HG03045 (cell line): ENCODE measurements at regions not wholly inside any gene's neighbourhood (a gene's known extent, or its start where the extent isn't known, plus 50 kb on each side); places are given as distances from the start of the nearest gene placed in this dataset.
"Not testable (repeated sequence)": the region's sequence is repeated elsewhere in the genome, so short reads cannot be mapped to it uniquely, and the experiment has no call there.

ENCODE experiments used
- ATAC-seq: cut with Tn5 transposase; IDR thresholded peaks from one replicate; pipeline ENCODE4 v1.9.1; 2021; ENCODE audit warnings: mild to moderate bottlenecking, moderate library complexity; ENCODE audit not compliant: unreplicated experiment

- no peak for ATAC-seq
Observed at GRCh38 chr3:176651622-176652021, 545.7 kb downstream of the TBL1XR1 start.

DNA sequence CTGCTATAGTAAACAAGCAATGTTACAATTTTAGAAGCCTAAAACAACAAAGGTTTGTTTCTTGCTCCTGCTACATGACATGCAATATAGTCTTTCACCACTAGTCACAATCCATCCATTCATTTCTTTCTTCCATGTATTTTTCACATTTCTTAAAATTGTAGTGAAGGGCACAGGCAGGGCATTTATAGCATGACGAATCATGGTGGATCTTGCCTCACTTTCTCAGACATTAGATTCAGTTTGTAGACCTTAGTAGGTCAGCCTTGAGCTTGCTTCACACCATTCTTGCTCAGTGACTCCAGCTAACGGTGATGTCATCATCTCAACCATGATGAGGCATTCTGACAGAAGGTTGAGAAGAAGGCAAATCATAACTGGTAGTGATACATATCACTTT, 546.8 kb downstream of the TBL1XR1 start:
- ATAC-seq, result no peak

- ATAC-seq, result no peak
Observed at GRCh38 chr3:176647987-176648386, 549.3 kb downstream of the TBL1XR1 start.

- ATAC-seq, result no peak
Observed at GRCh38 chr3:176633511-176633910, 563.8 kb downstream of the TBL1XR1 start.

GRCh38 chr3:176632925-176633324, 564.4 kb downstream of the TBL1XR1 start:
- no peak for ATAC-seq

DNA sequence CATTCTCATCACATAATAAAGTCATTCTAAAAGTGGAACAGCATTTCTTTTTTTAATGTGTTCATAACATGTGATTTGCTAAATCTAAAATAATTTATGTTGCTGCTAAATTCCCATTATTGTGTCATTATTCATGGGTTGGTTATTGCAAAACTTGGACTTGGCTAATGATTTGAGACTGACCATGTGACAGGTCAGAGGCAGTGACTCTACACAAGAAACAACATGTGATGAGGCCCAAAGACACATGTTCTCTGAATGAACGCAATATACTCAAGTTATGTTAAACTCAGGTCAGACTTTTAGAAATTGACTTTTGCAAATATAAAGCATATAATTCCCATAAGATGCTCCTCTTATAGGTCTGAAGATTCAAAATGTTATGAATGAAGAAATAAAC, 566.1 kb downstream of the TBL1XR1 start:
- ATAC-seq, result no peak

DNA sequence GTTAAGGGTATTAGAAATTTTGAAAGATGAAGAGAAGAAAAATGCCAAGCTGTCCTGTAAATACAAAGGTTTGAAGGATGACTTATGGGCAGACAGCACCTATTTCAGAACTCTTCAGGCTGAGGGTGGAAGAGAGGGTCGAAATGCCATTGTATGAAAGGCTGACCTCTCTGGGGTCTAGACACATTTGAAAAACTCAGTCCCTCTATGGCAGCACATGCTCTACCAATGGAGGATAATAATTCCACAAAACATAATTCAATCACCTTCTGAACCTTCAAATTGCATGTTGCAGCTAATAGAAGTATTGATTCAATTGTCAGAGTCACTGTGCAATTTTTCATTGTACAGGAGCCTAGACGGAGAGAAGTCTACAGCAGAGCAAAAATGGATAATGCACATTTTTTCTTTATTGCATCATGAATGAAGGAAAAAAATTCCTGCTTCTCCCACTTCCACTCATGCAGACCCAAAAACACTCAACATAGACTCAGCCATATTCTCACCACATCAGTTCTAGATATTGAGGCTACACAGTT, 569.1 kb downstream of the TBL1XR1 start:
- ATAC-seq, result no peak

GRCh38 chr3:176623468-176624150, 573.7 kb downstream of the TBL1XR1 start:
- no peak for ATAC-seq

- no peak for ATAC-seq
Observed at GRCh38 chr3:176619833-176620232, 577.4 kb downstream of the TBL1XR1 start.

DNA sequence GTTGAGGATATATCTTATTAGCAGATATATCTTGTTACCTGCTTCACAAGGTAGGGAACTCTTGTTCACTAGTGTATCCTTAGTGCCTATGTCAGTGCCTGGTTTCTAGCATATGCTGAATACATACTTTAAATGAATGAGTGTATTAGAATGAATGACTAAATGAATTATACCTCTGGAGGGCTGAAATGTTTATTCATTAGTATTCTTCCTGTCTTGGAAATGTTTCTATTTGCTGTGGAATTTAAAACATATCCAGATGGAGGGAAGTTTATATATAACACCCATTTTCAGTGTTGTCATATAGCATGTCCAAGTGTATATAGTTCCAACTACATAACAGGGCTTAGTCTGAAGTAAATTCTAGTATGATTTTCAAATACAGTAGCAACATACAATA, 581.5 kb downstream of the TBL1XR1 start:
- no peak for ATAC-seq

- ATAC-seq, result no peak
Observed at GRCh38 chr3:176611703-176612102, 585.6 kb downstream of the TBL1XR1 start.

DNA sequence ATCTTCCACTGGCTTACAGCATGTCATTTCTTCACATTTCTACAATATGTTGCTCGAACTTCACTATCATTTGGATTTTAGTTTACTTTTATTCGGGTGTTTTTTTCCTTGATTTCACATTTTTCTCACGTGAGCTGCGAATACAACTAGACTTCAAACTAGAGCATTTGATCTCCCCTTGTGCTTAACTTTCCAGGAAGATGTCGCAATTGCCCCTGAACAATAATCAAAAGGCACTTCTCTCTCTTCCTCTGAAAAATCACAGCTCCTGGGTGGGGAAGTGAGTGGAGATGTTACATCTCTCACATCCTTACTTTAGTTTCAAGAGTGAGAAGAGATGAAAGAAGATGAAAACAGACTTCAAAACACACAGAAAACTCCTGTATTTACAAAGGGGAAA, 587.9 kb downstream of the TBL1XR1 start:
- no peak for ATAC-seq

- not testable (repeated sequence) for ATAC-seq
Observed at GRCh38 chr3:176605553-176605952, 591.7 kb downstream of the TBL1XR1 start.

DNA sequence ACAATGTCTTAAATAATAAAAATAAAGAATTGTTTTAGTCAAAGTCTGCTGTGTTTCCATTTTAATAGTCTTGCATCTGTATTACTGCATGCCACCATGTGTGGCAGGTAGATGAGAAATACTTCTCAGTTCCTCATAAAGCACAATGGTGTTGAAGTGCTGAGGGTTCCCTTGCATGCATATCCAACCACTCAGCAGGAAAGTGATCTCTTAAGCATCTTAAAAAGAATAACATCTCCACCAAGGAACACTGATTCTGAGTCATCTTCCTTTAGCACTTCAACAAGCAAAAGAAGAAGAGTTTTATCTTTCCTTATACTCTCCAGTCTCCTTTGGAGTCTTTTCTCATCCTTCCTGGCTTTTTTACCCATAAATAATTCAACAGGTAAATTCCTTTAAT, 602.0 kb downstream of the TBL1XR1 start:
- no peak for ATAC-seq

DNA sequence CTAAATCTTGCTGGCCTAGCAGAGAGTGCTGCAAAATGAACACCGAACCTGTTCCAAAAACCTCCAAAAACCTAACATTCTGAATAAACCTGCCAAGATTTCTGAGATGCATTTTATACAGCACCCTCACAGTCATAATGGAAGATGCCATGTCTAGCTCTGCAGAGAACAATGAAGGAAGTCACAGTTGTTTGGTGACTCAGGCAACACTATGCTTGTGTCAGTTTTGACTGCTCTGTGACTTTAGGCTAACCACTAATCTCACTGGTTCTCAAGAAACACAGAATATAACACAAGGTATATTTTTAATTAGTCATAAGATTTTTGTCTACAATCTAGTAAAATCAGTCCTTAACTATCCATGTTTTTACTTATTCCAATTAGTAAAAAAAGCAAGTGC, 606.6 kb downstream of the TBL1XR1 start:
- ATAC-seq, result no peak

DNA sequence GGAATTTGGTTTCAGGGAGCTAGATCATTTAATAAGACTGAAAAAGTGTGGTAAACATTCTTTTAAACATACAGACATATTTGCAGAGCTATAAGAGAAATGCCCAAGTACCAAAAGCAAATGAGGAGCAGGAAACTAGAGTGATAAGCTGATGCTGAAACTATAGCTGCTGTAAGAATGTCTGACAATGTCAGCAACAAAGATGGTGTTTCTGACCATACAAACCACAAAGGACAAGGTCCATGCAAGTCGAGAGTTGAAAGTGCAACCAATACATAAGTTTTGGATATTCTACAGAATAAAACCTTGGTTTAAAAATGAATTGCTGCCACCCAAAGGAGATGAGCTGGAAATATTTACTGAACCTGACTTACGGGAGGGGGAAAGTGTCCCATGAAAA, 610.2 kb downstream of the TBL1XR1 start:
- ATAC-seq, result no peak

- no peak for ATAC-seq
Observed at GRCh38 chr3:176584413-176585176, 612.7 kb downstream of the TBL1XR1 start.

DNA sequence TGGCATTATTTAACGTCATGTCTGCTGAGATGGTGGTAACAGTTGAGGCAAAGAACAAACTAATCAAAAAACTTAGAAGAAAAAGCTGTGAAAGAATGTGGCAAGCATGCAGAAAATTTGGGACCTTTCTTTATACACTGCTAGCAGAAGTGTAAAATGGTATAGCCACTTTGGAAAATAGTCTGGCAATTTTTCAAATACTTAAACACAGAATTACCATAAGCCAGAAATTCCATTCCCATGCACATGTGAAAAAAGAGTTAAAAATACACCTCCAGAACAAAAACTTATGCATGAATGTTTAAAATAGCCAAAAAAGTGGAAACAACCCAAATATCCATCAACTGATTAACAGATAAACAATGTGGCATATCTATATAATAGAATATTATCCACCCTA, 613.3 kb downstream of the TBL1XR1 start:
- no peak for ATAC-seq

GRCh38 chr3:176581589-176581988, 615.7 kb downstream of the TBL1XR1 start:
- ATAC-seq, result no peak

DNA sequence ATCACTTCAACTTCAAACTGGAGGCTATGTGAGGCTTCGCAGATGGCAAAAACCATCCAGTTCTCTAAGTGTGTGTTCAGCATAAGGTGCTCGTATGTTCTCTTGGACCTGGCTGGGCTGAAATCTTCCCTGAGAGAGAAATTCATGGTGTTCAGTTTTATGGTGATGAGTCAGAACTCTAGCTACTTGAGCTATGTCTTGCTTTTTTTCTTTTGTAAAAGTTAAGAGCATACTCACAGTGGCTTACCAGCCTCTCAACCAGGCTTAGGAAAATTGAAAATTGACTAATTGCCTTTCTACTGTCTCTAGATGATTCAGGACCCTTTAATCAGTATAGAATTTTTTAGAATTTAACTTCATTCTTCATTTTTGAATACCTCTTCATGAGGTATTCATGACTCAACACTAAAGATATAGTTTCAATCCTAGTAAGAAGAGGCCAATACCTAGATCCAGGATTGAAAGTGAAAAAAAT, 617.5 kb downstream of the TBL1XR1 start:
- no peak for ATAC-seq

- ATAC-seq, result no peak
Observed at GRCh38 chr3:176578316-176578715, 619.0 kb downstream of the TBL1XR1 start.

DNA sequence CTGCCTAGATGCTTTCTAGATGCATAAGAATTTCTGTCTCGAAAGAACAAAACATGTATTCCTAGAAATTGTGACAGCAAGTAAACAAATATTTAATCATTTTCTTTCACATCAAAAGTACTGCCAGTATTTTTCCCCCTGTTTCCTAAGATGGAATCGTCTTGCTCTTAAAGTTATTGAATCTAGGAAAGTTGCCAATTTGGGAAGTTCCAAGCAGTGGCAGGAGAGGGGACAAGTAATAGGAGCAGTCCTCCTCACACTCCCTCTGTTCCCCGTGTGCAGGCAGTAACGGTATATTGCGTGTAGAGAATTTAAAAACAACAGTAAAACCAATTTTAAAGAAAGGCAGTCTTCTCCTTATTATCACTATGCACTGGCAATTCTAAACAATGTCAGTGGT, 619.8 kb downstream of the TBL1XR1 start:
- ATAC-seq, result no peak
